ENCODE measurements at regions not wholly inside any gene's neighbourhood (a gene's known extent, or its start where the extent isn't known, plus 50 kb on each side); places are given as distances from the start of the nearest gene placed in this dataset.

- no peak for TF ChIP-seq CTCF (conservative IDR thresholded peaks at IDR 0.05)
- TF ChIP-seq EZH2 (IDR thresholded peaks at IDR 0.05; ENCODE audit: low read depth) = no peak
These were observed 600.3 kb upstream of the GOLIM4 start for GRCh38 chr3:168696051-168696450.

Measured in PC-9 (cell line).